Endothelial cell of umbilical vein (primary cell): ENCODE measurements at regions not wholly inside any gene's neighbourhood (a gene's known extent, or its start where the extent isn't known, plus 50 kb on each side); places are given as distances from the start of the nearest gene placed in this dataset.

Experiments used
- BruUV-seq: library from RNA; stranded (reverse); fragments of 400-500 nt; replicated peaks from 2 replicates; lab custom pipeline; 2021; lab: Mats Ljungman, UMichigan
- CTCF ChIA-PET: fragments of 300-600, 350-600 bp; sonication (Branson Sonifier 250); formaldehyde crosslinking; loops from one replicate; lab custom pipeline; 2021; ENCODE audit warnings: antibody characterized with exemption, inconsistent platforms; lab: Charles Lee
- POLR2A ChIA-PET: fragments of 300-600, 350-600 bp; sonication (Branson Sonifier 250); formaldehyde crosslinking; loops from one replicate; lab custom pipeline; 2021; ENCODE audit warnings: antibody characterized with exemption, inconsistent platforms; lab: Charles Lee
- DNase-seq: peaks from one replicate; pipeline ENCODE4 v3.0.0-alpha.2; 2011; ENCODE audit warnings: low read depth, low spot score
- FAIRE-seq: peaks from 2 replicates; lab custom pipeline; 2011; peaks lifted over from hg19 to GRCh38; lab: Jason Lieb, UNC
- H2AFZ ChIP-seq: 2 replicates; pipeline ENCODE4 v1.6.0; 2012; ENCODE audit warnings: low read depth, low read length, control low read depth, inconsistent platforms
- H3K27ac ChIP-seq: 2 replicates; pipeline ENCODE4 v1.5.1; 2011; ENCODE audit warnings: low read depth, mild to moderate bottlenecking, control low read depth, low read length, moderate library complexity; ENCODE audit not compliant: insufficient read depth
- H3K27me3 ChIP-seq, 2 experiments: 2 replicates each; pipeline versions ENCODE4 v1.6.0 to v1.6.1; 2011; ENCODE audit warnings: low read length in 2 of 2, mixed read lengths in 1 of 2; ENCODE audit not compliant: control insufficient read depth in 2 of 2, insufficient read depth in 2 of 2
- H3K36me3 ChIP-seq, 2 experiments: 2 replicates in 1 of 2; 3 replicates in 1 of 2; pipeline ENCODE4 v1.5.1; 2011; ENCODE audit warnings: low read length in 2 of 2, mild to moderate bottlenecking in 1 of 2, moderate library complexity in 1 of 2; ENCODE audit not compliant: control insufficient read depth in 2 of 2, insufficient read depth in 2 of 2; ENCODE audit errors: extremely low read depth in 1 of 2
- H3K4me1 ChIP-seq: 3 replicates; pipeline ENCODE4 v1.5.1; 2011; ENCODE audit warnings: mild to moderate bottlenecking, low read length; ENCODE audit not compliant: control insufficient read depth, insufficient read depth; ENCODE audit errors: extremely low read depth
- H3K4me2 ChIP-seq: 2 replicates; pipeline ENCODE4 v1.6.1; 2011; ENCODE audit warnings: low read length, control low read depth, mixed read lengths; ENCODE audit not compliant: insufficient read depth
- H3K4me3 ChIP-seq, 3 experiments: fragments of 200-600 bp in 1 of 3; sonication (generic), shearing (Covaris generic) in 1 of 3; replicated peaks in 1 of 3; 2 replicates each; pipeline ENCODE4 v1.5.1; 2011 to 2016; ENCODE audit warnings: control low read depth in 3 of 3, low read length in 3 of 3, mild to moderate bottlenecking in 2 of 3, inconsistent platforms in 1 of 3, low read depth in 1 of 3, moderate library complexity in 1 of 3; ENCODE audit not compliant: insufficient read depth in 1 of 3
- H3K79me2 ChIP-seq: 2 replicates; pipeline ENCODE4 v1.6.0; 2012; ENCODE audit warnings: low read length, inconsistent platforms; ENCODE audit not compliant: control insufficient read depth, insufficient read depth
- H3K9ac ChIP-seq: replicated peaks from 2 replicates; pipeline ENCODE3; 2011; ENCODE audit warnings: low read length, control low read depth; ENCODE audit not compliant: insufficient read depth; ENCODE audit errors: extremely low read depth
- H3K9me1 ChIP-seq: replicated peaks from 3 replicates; pipeline ENCODE4 v1.6.0; 2011; ENCODE audit warnings: mild to moderate bottlenecking, low read length; ENCODE audit not compliant: control insufficient read depth, insufficient read depth; ENCODE audit errors: extremely low read depth
- H3K9me3 ChIP-seq: replicated peaks from 2 replicates; pipeline ENCODE4 v1.5.1; 2012; ENCODE audit warnings: low read length, inconsistent platforms; ENCODE audit not compliant: control insufficient read depth, insufficient read depth
- H4K20me1 ChIP-seq: replicated peaks from 2 replicates; pipeline ENCODE3; 2011; ENCODE audit warnings: mild to moderate bottlenecking, low read length; ENCODE audit not compliant: control insufficient read depth, insufficient read depth; ENCODE audit errors: extremely low read depth
- GATA2 ChIP-seq: IDR thresholded peaks from 2 replicates; pipeline ENCODE4 v1.7.0; 2011; ENCODE audit warnings: low read depth, mild to moderate bottlenecking, moderate library complexity, mixed read lengths, low read length; ENCODE audit not compliant: insufficient read length, insufficient read depth
- MYC ChIP-seq: IDR thresholded peaks from one replicate; pipeline ENCODE4 v1.6.1; 2011; ENCODE audit warnings: mild to moderate bottlenecking, low read depth, low read length
- POLR2AphosphoS5 ChIP-seq: IDR thresholded peaks from 2 replicates; pipeline ENCODE4 v1.6.1; 2012; ENCODE audit warnings: low read depth, mild to moderate bottlenecking, control low read depth, low read length, moderate library complexity; ENCODE audit not compliant: insufficient read depth
- dilution Hi-C: fragments of 300-500 bp; cut with MboI; formaldehyde crosslinking; loops from one replicate; pipeline ENCODE4 v1.15.0; 2019; ENCODE audit warnings: low sequenced_read_pairs; ENCODE audit not compliant: extremely low pct_ligation_motif_present
- intact Hi-C: fragments of 100-400 bp; cut with micrococcal nuclease; formaldehyde crosslinking; loops from one replicate; pipeline ENCODE4 v1.10.0; 2022
- TF ChIP-seq, protein P1 (sequence below), 2 donors: IDR thresholded peaks; 1 replicate in 1 of 2; 2 replicates in 1 of 2; pipeline ENCODE4 v1.5.1; 2011; ENCODE audit warnings: low read length in 2 of 2, mild to moderate bottlenecking in 2 of 2, moderate library complexity in 2 of 2, control low read depth in 1 of 2, inconsistent platforms in 1 of 2, low read depth in 1 of 2; ENCODE audit not compliant: insufficient read depth in 1 of 2; ENCODE audit errors: extremely low read depth in 1 of 2

DNA sequence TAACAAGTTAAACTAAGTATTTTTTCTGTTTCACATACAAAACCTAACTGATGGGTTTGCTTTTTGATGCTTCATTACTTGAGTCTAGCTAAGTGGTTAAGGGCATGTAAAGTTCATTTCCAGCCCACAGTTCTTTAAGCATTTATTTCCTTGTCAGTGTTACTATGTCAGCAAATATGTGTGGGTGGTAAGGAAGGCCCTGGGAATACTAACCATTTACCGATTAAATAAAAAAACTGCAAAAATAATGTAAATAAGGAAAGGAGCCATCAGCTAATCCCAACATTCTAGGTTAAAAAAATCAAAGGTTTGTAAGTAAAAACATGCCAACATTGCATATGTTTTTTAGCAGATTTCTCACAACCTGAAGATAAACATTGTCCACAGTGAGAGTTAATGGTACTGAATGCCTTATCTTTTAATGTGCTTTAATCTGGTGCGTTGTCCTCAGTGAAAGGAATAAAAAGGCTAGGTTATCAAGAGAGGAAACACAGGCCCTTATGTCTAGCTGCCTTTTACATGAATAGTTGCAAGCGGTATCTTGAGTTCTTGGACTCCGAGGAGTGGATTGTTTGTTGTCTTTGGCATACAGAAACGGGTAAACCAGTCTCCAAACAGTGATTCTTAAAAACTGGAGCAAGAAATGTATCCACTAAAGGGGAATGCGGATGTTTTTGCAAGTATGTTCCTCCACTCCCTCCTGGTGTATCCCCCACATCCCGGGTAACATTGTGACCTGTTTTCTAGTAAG is 949.6 kb upstream of the SLC10A2 start:
- CTCF ChIA-PET: interaction anchor here (1.1 to 2.4 kb wide), 4 partner anchors 10 to 758 kb away, joined by 4 to 8 read pairs (median 4); no protein-coding TSS in a partner anchor
- H3K9ac ChIP-seq: peak overlapping the region; percentile 75
- intact Hi-C loops: loop anchor here (1.0 to 5.0 kb wide), 8 partner anchors 8 to 391 kb away; no protein-coding TSS in a partner anchor
- no peaks in the 10 kb centered on the region for H3K79me2 ChIP-seq
- FAIRE-seq (peak; percentile 83), DNase-seq (peak; percentile 89)
- no peaks in the 10 kb centered on the region for H3K36me3 ChIP-seq
- H4K20me1 ChIP-seq: no peaks in the 10 kb centered on the region
- H3K9me3 ChIP-seq: no peaks in the 10 kb centered on the region
- no peaks in the 10 kb centered on the region for H3K9me1 ChIP-seq
- peak overlapping the region; percentile 72 for H3K4me2 ChIP-seq
- peak overlapping the region; percentile 74 for H3K27ac ChIP-seq
- dilution Hi-C loops: no loop called here
- H3K4me1 ChIP-seq: peaks cover 23% of the 10 kb centered on the region
- H3K27me3 ChIP-seq: no peaks in the 10 kb centered on the region
- H3K4me3 ChIP-seq: no peak overlapping the region
- POLR2A ChIA-PET: no interaction called here
- peak; percentile 88 for TF ChIP-seq GATA2
- TF ChIP-seq, protein P1, sequence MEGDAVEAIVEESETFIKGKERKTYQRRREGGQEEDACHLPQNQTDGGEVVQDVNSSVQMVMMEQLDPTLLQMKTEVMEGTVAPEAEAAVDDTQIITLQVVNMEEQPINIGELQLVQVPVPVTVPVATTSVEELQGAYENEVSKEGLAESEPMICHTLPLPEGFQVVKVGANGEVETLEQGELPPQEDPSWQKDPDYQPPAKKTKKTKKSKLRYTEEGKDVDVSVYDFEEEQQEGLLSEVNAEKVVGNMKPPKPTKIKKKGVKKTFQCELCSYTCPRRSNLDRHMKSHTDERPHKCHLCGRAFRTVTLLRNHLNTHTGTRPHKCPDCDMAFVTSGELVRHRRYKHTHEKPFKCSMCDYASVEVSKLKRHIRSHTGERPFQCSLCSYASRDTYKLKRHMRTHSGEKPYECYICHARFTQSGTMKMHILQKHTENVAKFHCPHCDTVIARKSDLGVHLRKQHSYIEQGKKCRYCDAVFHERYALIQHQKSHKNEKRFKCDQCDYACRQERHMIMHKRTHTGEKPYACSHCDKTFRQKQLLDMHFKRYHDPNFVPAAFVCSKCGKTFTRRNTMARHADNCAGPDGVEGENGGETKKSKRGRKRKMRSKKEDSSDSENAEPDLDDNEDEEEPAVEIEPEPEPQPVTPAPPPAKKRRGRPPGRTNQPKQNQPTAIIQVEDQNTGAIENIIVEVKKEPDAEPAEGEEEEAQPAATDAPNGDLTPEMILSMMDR (IDR thresholded peaks at IDR 0.05; ENCODE audit: extremely low read depth in 1 of 2, insufficient read depth in 1 of 2, low read depth in 1 of 2, low read length in 2 of 2): no peak
- TF ChIP-seq POLR2AphosphoS5: peak; percentile 48
- TF ChIP-seq MYC: no peak
- TSS peak; percentile 85 for BruUV-seq
- peak overlapping the region; percentile 61 for H2AFZ ChIP-seq
